ENCODE measurements at regions not wholly inside any gene's neighbourhood (a gene's known extent, or its start where the extent isn't known, plus 50 kb on each side); places are given as distances from the start of the nearest gene placed in this dataset.

- no peak for TF ChIP-seq ZFP37 (tag by site-specific recombination; IDR thresholded peaks at IDR 0.05)
- TF ChIP-seq ZNF138 (tag by site-specific recombination; IDR thresholded peaks at IDR 0.05; ENCODE audit: borderline replicate concordance) = no peak
- no peak for TF ChIP-seq ZNF555 (tag by site-specific recombination; conservative IDR thresholded peaks at IDR 0.05)
- no peak for TF ChIP-seq ZNF26 (tag by site-specific recombination; IDR thresholded peaks at IDR 0.05)
- Histone ChIP-seq H3K4me3 (ENCODE audit: low read depth, low read length) (no peak overlapping the region), H3K36me3 (ENCODE audit: control insufficient read depth in 2 of 2, insufficient read depth in 1 of 2, low read length in 2 of 2) (no peaks in the 10 kb centered on the region), H3K27ac (ENCODE audit: extremely low read depth, low read depth, low read length) (no peak overlapping the region), H3K4me1 (ENCODE audit: control insufficient read depth, insufficient read depth, low read length) (no peaks in the 10 kb centered on the region), H3K9me3 (ENCODE audit: control insufficient read depth, insufficient read depth, low read depth, low read length) (no peaks in the 10 kb centered on the region)
- ChIA-PET POLR2A (no interaction called here), CTCF (interaction anchor here (2.2 kb wide), 1 partner anchor 8 kb away, joined by 6 read pairs; no protein-coding TSS in a partner anchor)
Observed at GRCh38 chrX:38992441-38993096, 191.3 kb downstream of the MID1IP1 start.

- CTCF ChIA-PET = interaction anchor here (2.2 kb wide), 1 partner anchor 9 kb away, joined by 6 read pairs; no protein-coding TSS in a partner anchor
- POLR2A ChIA-PET = no interaction called here
- H3K9me3 ChIP-seq (ENCODE audit: control insufficient read depth, insufficient read depth, low read depth, low read length) = no peaks in the 10 kb centered on the region
- no peaks in the 10 kb centered on the region for H3K4me1 ChIP-seq (ENCODE audit: control insufficient read depth, insufficient read depth, low read length)
- TF ChIP-seq ZSCAN18 (tag by site-specific recombination; IDR thresholded peaks at IDR 0.05) (no peak), INSM2 (tag by site-specific recombination; IDR thresholded peaks at IDR 0.05) (no peak), ZBTB17 (tag by site-specific recombination; IDR thresholded peaks at IDR 0.05) (no peak), ZNF239 (tag by site-specific recombination; IDR thresholded peaks at IDR 0.05) (no peak), PRDM4 (tag by site-specific recombination; IDR thresholded peaks at IDR 0.05) (no peak), TCF7L2 (IDR thresholded peaks at IDR 0.05; ENCODE audit: borderline replicate concordance, low read depth, low read length) (no peak), ZNF19 (tag by site-specific recombination; IDR thresholded peaks at IDR 0.05; ENCODE audit: low read depth) (no peak)
- H3K27ac ChIP-seq (ENCODE audit: extremely low read depth, low read depth, low read length) = no peak overlapping the region
- H3K4me3 ChIP-seq (ENCODE audit: low read depth, low read length) = no peak overlapping the region
- no peaks in the 10 kb centered on the region for H3K36me3 ChIP-seq (ENCODE audit: control insufficient read depth in 2 of 2, insufficient read depth in 1 of 2, low read length in 2 of 2)
Observed at GRCh38 chrX:38993500-38993899, 192.2 kb downstream of the MID1IP1 start.

- H3K9me3 ChIP-seq (ENCODE audit: control insufficient read depth, insufficient read depth, low read depth, low read length) = no peaks in the 10 kb centered on the region
- H3K36me3 ChIP-seq (ENCODE audit: control insufficient read depth in 2 of 2, insufficient read depth in 1 of 2, low read length in 2 of 2) = no peaks in the 10 kb centered on the region
- ChIA-PET CTCF (no interaction called here), POLR2A (no interaction called here)
- no peak overlapping the region for H3K4me3 ChIP-seq (ENCODE audit: low read depth, low read length)
- H3K4me1 ChIP-seq (ENCODE audit: control insufficient read depth, insufficient read depth, low read length) = no peaks in the 10 kb centered on the region
- no peak overlapping the region for H3K27ac ChIP-seq (ENCODE audit: extremely low read depth, low read depth, low read length)
- TF ChIP-seq ZNF138 (tag by site-specific recombination; IDR thresholded peaks at IDR 0.05; ENCODE audit: borderline replicate concordance) (no peak), ZNF48 (tag by site-specific recombination; IDR thresholded peaks at IDR 0.05) (no peak), ZNF645 (tag by site-specific recombination; IDR thresholded peaks at IDR 0.05) (no peak), ZNF830 (tag by site-specific recombination; IDR thresholded peaks at IDR 0.05; ENCODE audit: low read depth) (no peak), GFI1B (tag by site-specific recombination; IDR thresholded peaks at IDR 0.05) (no peak), MZF1 (tag by site-specific recombination; IDR thresholded peaks at IDR 0.05; ENCODE audit: borderline replicate concordance) (no peak), ZSCAN5A (tag by site-specific recombination; IDR thresholded peaks at IDR 0.05) (no peak), ZNF274 (IDR thresholded peaks at IDR 0.05; ENCODE audit: low read length) (no peak), ZNF274 (tag by site-specific recombination; IDR thresholded peaks at IDR 0.05; ENCODE audit: borderline replicate concordance) (no peak), BCL11B (tag by site-specific recombination; IDR thresholded peaks at IDR 0.05; ENCODE audit: low read depth) (no peak), ZNF707 (tag by site-specific recombination; IDR thresholded peaks at IDR 0.05) (no peak), ZBTB48 (tag by site-specific recombination; IDR thresholded peaks at IDR 0.05) (no peak)
Observed at GRCh38 chrX:38999099-38999498, 197.8 kb downstream of the MID1IP1 start.

All from HEK293 (cell line).